ENCODE measurements at regions not wholly inside any gene's neighbourhood (a gene's known extent, or its start where the extent isn't known, plus 50 kb on each side); places are given as distances from the start of the nearest gene placed in this dataset.

DNA sequence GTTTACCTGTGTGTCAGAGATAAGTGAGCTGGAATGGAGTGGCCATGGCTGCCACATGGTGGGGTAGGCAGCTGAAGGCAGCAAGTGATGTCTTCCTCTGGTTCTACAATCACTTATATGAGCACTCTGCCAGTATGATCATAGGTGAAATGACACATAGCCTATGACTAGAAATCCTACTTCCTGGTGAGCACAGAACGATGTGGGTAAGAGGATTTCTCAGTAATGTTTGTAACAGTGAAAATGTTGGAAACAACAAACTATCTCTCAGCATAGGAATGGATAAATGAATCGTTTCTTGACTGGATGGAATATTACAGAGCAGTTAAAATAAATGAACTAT, 187.0 kb upstream of the S1PR3 start:
- Mint-ChIP-seq H3K9me3 (no peaks in the 10 kb centered on the region), H3K36me3 (ENCODE audit: low read depth) (no peaks in the 10 kb centered on the region), H3K4me3 (no peak overlapping the region), H3K27ac (no peak overlapping the region), H3K4me1 (no peaks in the 10 kb centered on the region), H3K27me3 (peaks cover 38% of the 10 kb centered on the region)
- peak; percentile 65 for ATAC-seq (replicated peaks)

DNA sequence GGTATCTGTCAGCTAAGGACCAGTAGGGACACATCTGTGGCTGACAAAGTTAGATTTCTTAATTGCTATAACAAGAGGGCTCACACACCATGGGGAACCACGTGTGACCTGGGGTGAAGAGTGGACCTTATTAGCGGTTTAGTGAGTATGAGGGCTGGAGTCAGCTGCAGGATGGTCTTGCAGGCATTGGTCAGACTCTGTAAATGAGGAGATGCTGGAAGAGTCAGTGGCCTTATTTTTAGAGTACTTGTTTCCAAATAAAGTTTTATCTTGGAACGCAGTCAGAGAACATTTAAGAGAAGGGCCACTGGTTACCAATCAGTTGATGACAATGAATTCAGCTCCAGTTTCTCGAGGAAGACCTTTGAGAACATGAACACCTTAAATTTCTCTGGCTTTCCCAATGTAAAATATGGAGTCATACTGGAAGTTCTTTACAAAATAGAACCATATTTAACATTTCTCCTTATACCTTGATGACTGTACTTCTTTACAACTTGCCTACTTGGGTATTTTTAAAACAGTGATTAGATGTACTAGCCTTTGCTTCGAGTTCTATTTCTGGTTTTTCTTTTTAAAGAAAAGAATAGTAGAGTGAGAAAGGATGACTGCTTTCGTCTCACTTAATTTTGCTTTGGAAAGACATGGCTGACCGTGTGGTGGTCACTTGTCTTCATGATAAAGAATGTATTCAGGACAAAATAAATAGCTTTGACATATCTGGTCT, 185.9 kb upstream of the S1PR3 start:
- no peaks in the 10 kb centered on the region for H3K4me1 Mint-ChIP-seq
- ATAC-seq (replicated peaks) = no peak
- H3K9me3 Mint-ChIP-seq = no peaks in the 10 kb centered on the region
- no peak overlapping the region for H3K27ac Mint-ChIP-seq
- H3K27me3 Mint-ChIP-seq = peaks cover 33% of the 10 kb centered on the region
- no peak overlapping the region for H3K4me3 Mint-ChIP-seq
- no peaks in the 10 kb centered on the region for H3K36me3 Mint-ChIP-seq (ENCODE audit: low read depth)

GRCh38 chr9:88807426-88807825, 183.8 kb upstream of the S1PR3 start:
- H3K4me3 Mint-ChIP-seq = no peak overlapping the region
- no peak overlapping the region for H3K27ac Mint-ChIP-seq
- ATAC-seq (replicated peaks) = no peak
- H3K27me3 Mint-ChIP-seq = peaks cover 27% of the 10 kb centered on the region
- H3K4me1 Mint-ChIP-seq = no peaks in the 10 kb centered on the region
- no peaks in the 10 kb centered on the region for H3K9me3 Mint-ChIP-seq
- no peaks in the 10 kb centered on the region for H3K36me3 Mint-ChIP-seq (ENCODE audit: low read depth)

DNA sequence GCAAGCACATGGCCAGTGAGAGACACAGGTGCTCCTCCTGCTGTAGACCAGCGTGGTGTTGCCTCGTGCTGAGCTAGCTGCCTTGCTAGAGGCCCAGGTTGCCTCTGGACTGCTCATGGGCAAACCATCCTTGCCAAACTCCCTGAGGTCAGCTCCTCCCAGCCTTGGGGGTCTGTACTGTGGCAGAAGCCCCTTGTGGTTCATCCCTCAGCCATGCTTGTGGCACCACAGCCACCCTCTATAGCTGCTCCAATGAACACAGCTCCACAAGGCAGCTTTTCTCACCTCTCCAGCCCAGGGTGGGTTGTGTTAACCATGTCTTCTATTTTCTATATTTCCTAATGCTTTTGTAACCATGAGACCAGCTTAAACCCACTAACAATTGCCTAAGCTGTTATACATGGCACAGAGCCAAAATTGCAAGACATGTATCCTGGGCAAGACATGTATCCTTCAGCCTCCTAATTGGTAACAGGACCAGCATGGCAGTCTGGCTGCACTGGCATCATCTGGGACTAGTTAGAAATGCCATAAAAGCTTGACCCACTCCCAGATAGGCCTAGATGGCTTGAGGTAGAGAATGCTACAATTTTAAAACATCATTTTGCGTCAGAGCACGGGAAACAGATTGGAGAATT, 183.1 kb upstream of the S1PR3 start:
- no peak overlapping the region for H3K27ac Mint-ChIP-seq
- no peaks in the 10 kb centered on the region for H3K4me1 Mint-ChIP-seq
- peaks cover 29% of the 10 kb centered on the region for H3K27me3 Mint-ChIP-seq
- no peaks in the 10 kb centered on the region for H3K9me3 Mint-ChIP-seq
- H3K36me3 Mint-ChIP-seq (ENCODE audit: low read depth) = no peaks in the 10 kb centered on the region
- ATAC-seq (replicated peaks) = no peak
- H3K4me3 Mint-ChIP-seq = no peak overlapping the region

- no peak overlapping the region for H3K4me3 Mint-ChIP-seq
- peaks cover 26% of the 10 kb centered on the region for H3K27me3 Mint-ChIP-seq
- no peak for ATAC-seq (replicated peaks)
- H3K27ac Mint-ChIP-seq = no peak overlapping the region
- H3K9me3 Mint-ChIP-seq = no peaks in the 10 kb centered on the region
- H3K4me1 Mint-ChIP-seq = no peaks in the 10 kb centered on the region
- no peaks in the 10 kb centered on the region for H3K36me3 Mint-ChIP-seq (ENCODE audit: low read depth)
Measured at GRCh38 chr9:88808761-88809354, 182.4 kb upstream of the S1PR3 start.

DNA sequence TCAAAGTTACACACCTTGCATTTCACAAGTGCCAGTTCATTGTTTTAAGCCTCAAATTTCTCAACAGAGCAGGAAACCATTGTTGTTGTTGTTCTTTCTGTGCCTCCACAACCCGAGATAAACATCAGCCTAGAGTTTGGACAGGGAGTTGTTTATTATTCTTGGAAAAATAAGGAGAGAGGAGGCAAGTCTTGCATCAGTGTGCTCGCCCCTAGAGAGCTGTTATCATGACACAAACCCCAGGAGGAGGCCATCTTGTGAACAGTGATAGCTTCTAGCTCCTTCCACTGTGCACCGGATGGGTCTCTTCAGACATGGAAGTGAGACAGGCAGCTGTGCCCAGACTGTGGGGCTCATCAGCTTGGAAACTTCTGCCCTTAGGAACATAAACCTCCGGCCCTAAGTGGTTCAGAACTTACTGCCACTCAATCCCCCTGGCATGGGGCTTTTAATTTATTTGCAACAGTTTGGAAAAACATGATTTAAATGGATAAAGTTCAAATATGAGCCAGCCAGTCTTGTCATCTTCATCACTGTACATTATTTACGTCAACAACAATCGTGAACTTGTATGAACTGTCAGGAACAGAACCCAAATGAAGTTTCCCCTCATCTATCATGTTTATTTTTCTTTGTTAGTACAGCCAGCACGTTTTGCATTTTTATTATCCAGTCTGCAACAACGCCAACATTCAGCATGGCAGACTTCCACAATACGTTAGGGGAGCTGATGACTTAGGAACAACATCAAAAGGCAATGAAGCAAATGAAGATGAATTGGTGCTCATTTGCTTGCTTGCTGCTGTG, 181.7 kb upstream of the S1PR3 start:
- Mint-ChIP-seq H3K4me3 (no peak overlapping the region), H3K36me3 (ENCODE audit: low read depth) (no peaks in the 10 kb centered on the region), H3K4me1 (no peaks in the 10 kb centered on the region), H3K27me3 (peaks cover 20% of the 10 kb centered on the region), H3K9me3 (no peaks in the 10 kb centered on the region), H3K27ac (no peak overlapping the region)
- no peak for ATAC-seq (replicated peaks)

DNA sequence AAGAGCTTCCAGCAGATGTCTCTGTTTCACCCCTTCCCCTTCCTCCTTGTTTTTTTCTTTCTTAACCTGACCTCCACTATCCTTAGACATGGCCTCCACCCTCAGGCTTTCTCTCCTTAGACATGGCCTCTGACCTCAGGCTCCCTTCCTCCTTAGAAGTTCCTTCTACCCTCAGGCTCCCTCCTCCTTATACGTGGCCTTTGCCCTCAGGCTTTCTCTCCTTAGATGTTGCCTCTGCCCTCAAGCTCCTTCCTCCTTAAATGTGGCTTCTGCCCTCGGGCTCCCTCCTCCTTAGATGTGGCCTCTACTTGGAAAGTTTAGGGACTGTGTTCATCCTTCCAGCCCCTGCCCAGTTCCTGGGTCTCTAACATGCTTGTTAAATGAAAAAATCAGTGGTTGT, 180.4 kb upstream of the S1PR3 start:
- H3K27ac Mint-ChIP-seq = no peak overlapping the region
- no peaks in the 10 kb centered on the region for H3K4me1 Mint-ChIP-seq
- no peaks in the 10 kb centered on the region for H3K9me3 Mint-ChIP-seq
- H3K27me3 Mint-ChIP-seq = peaks cover 26% of the 10 kb centered on the region
- ATAC-seq (replicated peaks) = no peak
- H3K4me3 Mint-ChIP-seq = no peak overlapping the region
- no peaks in the 10 kb centered on the region for H3K36me3 Mint-ChIP-seq (ENCODE audit: low read depth)

DNA sequence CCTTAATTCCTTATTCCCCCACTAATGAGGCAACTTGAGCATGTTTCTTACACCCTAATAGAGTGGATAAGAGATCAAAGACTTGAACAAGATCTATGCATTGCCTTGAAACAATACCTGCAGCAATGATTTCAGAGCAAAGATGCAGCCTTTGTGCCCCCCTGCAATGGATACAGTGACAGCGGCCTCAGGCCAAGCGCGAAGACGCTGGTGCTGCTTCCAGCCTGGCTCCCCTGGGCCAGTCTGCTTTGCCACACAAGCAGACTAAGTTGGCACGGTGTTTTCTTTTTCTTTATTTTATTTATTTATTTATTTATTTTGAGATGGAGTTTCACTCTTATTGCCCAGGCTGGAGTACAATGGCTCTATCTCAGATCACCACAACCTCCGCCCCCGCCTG, 179.8 kb upstream of the S1PR3 start:
- Mint-ChIP-seq H3K9me3 (no peaks in the 10 kb centered on the region), H3K4me3 (no peak overlapping the region), H3K27me3 (peaks cover 29% of the 10 kb centered on the region), H3K4me1 (no peaks in the 10 kb centered on the region), H3K36me3 (ENCODE audit: low read depth) (no peaks in the 10 kb centered on the region), H3K27ac (no peak overlapping the region)
- no peak for ATAC-seq (replicated peaks)

GRCh38 chr9:88812938-88813637, 178.2 kb upstream of the S1PR3 start:
- no peaks in the 10 kb centered on the region for H3K36me3 Mint-ChIP-seq (ENCODE audit: low read depth)
- no peak for ATAC-seq (replicated peaks)
- H3K4me3 Mint-ChIP-seq = no peak overlapping the region
- H3K9me3 Mint-ChIP-seq = no peaks in the 10 kb centered on the region
- no peaks in the 10 kb centered on the region for H3K4me1 Mint-ChIP-seq
- no peak overlapping the region for H3K27ac Mint-ChIP-seq
- H3K27me3 Mint-ChIP-seq = peaks cover 30% of the 10 kb centered on the region

- no peak for ATAC-seq (replicated peaks)
- no peaks in the 10 kb centered on the region for H3K9me3 Mint-ChIP-seq
- peaks cover 33% of the 10 kb centered on the region for H3K27me3 Mint-ChIP-seq
- no peak overlapping the region for H3K4me3 Mint-ChIP-seq
- H3K4me1 Mint-ChIP-seq = no peaks in the 10 kb centered on the region
- no peaks in the 10 kb centered on the region for H3K36me3 Mint-ChIP-seq (ENCODE audit: low read depth)
- H3K27ac Mint-ChIP-seq = no peak overlapping the region
Measured at GRCh38 chr9:88813638-88814209, 177.5 kb upstream of the S1PR3 start.

DNA sequence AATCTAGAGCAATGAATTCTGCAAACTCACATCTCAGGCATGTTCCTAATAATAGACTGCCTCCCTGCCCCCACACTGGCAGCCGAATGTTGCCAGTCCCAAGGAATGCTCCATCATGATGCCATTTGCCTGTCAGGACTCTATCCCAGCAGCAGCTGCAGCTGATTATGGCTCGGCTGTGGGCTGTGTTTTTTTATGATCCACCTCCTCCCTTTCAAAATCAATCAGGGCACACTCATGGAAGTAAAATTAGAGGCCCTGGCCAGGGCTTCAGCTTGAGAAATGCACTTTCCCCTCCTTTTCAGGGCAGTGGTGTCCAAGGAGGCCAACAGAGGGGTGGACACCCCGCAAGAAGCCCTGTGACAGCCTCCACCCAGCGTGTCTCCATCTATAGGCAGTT, 176.7 kb upstream of the S1PR3 start:
- no peak for ATAC-seq (replicated peaks)

DNA sequence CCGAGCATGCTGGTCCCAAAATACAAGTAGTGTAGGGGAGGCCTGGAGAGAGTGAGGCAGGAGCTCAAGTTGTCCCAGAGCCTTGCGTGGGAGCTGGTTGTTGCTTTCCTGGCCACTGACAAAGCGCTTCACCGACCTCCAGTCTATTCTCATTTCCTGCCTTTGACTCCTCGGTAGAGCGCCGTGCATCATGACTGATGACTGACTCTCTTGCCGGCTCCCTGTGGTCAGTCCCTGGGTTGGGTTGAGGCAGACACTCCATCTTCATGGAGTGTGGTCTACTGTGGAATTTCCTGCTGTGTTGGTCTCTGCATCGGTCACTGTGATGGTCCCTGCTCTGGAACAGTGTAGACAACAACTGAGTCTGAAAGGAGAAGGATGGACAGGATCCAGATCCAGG, 175.1 kb upstream of the S1PR3 start:
- no peak for ATAC-seq (replicated peaks)
- Mint-ChIP-seq H3K36me3 (ENCODE audit: low read depth) (no peaks in the 10 kb centered on the region), H3K4me3 (no peak overlapping the region), H3K27me3 (peaks cover 26% of the 10 kb centered on the region), H3K9me3 (no peaks in the 10 kb centered on the region), H3K4me1 (no peaks in the 10 kb centered on the region), H3K27ac (no peak overlapping the region)

More for the DNA sequence above, 176.7 kb upstream of the S1PR3 start:
- Mint-ChIP-seq H3K27ac (no peak overlapping the region), H3K4me3 (no peak overlapping the region), H3K9me3 (no peaks in the 10 kb centered on the region), H3K27me3 (peaks cover 30% of the 10 kb centered on the region), H3K36me3 (ENCODE audit: low read depth) (no peaks in the 10 kb centered on the region), H3K4me1 (no peaks in the 10 kb centered on the region)

- Mint-ChIP-seq H3K27ac (no peak overlapping the region), H3K27me3 (peaks cover 23% of the 10 kb centered on the region), H3K9me3 (no peaks in the 10 kb centered on the region), H3K4me1 (no peaks in the 10 kb centered on the region), H3K4me3 (no peak overlapping the region), H3K36me3 (ENCODE audit: low read depth) (no peaks in the 10 kb centered on the region)
- ATAC-seq (replicated peaks) = no peak
Measured at GRCh38 chr9:88816591-88816990, 174.7 kb upstream of the S1PR3 start.

- no peaks in the 10 kb centered on the region for H3K4me1 Mint-ChIP-seq
- peaks cover 22% of the 10 kb centered on the region for H3K27me3 Mint-ChIP-seq
- no peaks in the 10 kb centered on the region for H3K9me3 Mint-ChIP-seq
- no peak overlapping the region for H3K4me3 Mint-ChIP-seq
- H3K27ac Mint-ChIP-seq = no peak overlapping the region
- H3K36me3 Mint-ChIP-seq (ENCODE audit: low read depth) = no peaks in the 10 kb centered on the region
- ATAC-seq (replicated peaks) = no peak
Measured at GRCh38 chr9:88817628-88818027, 173.6 kb upstream of the S1PR3 start.
